T-helper 2 cell treated with Interferon-gamma antibody and Interleukin-4, amounts not matched to agents 100 ng/mL and 5 ng/mL, for 36 hours (primary cell): ENCODE measurements at regions not wholly inside any gene's neighbourhood (a gene's known extent, or its start where the extent isn't known, plus 50 kb on each side); places are given as distances from the start of the nearest gene placed in this dataset.

ENCODE experiments used
- intact Hi-C: fragments of 100-400 bp; cut with micrococcal nuclease; formaldehyde crosslinking; loops from one replicate; pipeline ENCODE4 v1.15.1; 2023

- intact Hi-C loops, result loop anchor here (5.0 to 10.0 kb wide), 3 partner anchors 682 to 952 kb away; no protein-coding TSS in a partner anchor
Observed at GRCh38 chr12:47024463-47024862, 55.0 kb upstream of the PCED1B start.

DNA sequence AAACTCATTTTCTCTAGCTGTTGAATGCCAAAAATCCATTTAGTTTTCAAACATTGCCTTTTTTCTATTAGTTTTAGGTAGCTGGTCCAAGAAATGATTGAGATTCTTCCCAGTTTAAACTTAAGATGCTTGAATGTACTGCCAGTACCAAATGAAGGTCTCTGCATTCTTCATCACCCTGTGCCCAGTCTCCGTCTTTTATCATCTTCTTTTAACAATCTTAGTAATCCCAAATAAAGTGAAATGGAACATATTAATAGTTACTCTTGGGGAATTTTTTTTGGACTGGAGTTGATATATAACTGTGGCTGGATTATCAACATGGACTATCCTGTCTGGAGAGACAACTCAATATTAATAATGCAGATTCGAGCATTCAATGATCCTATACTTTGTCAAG, 54.1 kb upstream of the PCED1B start:
- intact Hi-C loops, result loop anchor here (10.0 kb wide), 1 partner anchor 901 kb away; no protein-coding TSS in a partner anchor

- intact Hi-C loops, result loop anchor here (10.0 kb wide), 1 partner anchor 901 kb away; no protein-coding TSS in a partner anchor
Observed at GRCh38 chr12:47025798-47026197, 53.6 kb upstream of the PCED1B start.

DNA sequence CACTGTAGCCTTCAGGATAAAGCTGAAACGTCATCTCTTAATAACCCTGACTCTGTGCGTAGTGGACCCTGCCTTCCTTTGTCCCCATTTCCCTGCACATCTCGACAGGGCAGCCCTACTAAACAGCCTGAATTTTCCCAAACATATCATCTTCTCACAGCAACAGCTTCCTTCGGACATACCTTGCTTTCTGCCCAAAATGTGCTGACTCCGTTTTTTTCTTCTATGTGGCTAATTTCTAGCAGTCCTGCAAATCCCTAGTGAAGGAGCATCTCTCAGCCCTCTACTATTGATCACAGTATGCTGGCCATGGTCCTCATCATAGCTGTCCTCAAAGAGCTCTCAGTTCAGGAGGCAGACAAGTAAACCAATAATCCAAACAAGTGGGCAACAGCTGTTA, 53.1 kb upstream of the PCED1B start:
- intact Hi-C loops, result loop anchor here (10.0 kb wide), 1 partner anchor 901 kb away; no protein-coding TSS in a partner anchor
